NCI-H69 (cell line): ENCODE measurements at regions not wholly inside any gene's neighbourhood (a gene's known extent, or its start where the extent isn't known, plus 50 kb on each side); places are given as distances from the start of the nearest gene placed in this dataset.
"Not testable (repeated sequence)": the region's sequence is repeated elsewhere in the genome, so short reads cannot be mapped to it uniquely, and the experiment has no call there.

Source experiments
- DNase-seq: peaks from one replicate; lab custom pipeline; 2025; lab: John Stamatoyannopoulos, UW

- no peak for DNase-seq
These were observed 147.2 kb upstream of the SFRP2 start for GRCh38 chr4:153936121-153936520.

- DNase-seq = no peak
These were observed 145.8 kb upstream of the SFRP2 start for GRCh38 chr4:153934688-153935017.

DNA sequence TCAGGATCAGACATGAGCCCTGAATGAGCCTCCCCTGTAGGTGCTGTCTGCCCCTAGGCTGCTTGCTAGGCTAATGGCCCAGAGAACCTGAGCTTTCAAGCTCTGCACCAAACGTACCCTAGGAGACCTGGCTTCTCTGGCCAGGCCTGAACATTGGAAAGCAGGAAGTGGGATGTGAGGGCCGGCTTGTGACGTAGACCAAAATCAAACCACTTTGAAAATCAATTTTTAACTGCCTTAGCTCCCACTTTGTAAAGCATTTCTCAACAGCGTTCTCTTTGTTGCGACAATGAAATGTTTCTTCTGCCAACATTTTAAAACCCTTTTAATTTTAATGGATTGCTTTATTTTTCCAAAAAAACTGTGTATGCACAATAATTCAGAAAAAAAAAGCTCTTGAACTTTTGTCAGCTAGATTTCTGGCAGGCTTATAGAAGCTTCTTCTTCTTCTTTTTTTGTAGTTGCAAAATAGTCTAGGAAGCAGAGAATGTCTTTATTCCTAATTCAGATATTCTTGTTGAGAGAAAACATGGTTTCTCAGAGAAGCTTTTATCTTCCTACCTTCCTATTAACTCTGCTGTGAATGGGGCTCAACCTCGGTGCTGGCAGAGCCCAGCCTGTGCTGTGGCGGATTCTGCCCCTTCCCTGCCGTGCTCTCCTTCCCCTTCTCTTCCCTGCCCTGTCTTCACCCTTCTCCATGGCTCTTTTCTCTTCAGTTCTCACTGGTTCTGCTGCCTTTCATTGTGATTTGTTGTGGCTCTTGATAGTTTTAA lies 145.2 kb upstream of the SFRP2 start:
- no peak for DNase-seq

DNA sequence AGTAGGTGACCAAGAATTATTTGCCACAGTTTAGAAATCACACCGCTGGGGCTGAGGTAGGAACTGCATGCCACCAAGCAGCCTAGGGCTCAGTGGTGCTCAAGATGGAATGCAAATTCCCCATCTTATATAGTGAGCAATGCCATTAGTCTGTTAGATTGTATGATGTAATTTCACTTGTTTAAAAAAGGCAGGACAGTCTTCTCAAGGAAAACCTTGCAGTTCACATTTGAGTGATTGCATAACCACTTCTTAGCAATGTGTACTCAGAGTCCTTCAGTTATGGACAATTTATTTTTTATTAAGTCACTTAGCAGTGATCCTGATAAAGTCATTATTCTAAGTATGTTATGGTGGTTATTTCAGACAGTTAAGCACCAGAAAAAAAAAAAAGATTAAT lies 142.9 kb upstream of the SFRP2 start:
- DNase-seq = no peak

- DNase-seq = no peak
These were observed 140.8 kb upstream of the SFRP2 start for GRCh38 chr4:153929675-153930074.

GRCh38 chr4:153927451-153927850 lies 138.6 kb upstream of the SFRP2 start:
- no peak for DNase-seq

- no peak for DNase-seq
These were observed 133.3 kb upstream of the SFRP2 start for GRCh38 chr4:153922148-153922547.

DNA sequence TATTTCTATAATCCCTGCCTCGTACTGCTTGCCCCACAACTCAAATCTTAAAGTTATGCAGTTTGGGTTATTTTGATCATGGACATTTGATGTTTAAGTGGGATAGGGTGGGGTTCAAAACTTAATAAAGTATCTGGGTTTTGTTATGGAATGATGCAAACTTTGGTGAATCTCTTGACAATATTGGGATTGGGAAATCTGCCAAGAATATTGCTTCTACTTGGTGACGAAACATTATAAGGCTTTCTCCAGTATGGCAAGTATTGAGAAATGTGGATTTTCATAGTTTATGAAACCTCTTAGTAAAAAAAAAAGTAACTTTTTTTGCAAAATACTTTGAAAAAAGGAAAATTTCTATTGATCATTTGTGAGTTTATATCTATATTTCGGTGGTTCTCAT lies 130.8 kb upstream of the SFRP2 start:
- DNase-seq = no peak

DNA sequence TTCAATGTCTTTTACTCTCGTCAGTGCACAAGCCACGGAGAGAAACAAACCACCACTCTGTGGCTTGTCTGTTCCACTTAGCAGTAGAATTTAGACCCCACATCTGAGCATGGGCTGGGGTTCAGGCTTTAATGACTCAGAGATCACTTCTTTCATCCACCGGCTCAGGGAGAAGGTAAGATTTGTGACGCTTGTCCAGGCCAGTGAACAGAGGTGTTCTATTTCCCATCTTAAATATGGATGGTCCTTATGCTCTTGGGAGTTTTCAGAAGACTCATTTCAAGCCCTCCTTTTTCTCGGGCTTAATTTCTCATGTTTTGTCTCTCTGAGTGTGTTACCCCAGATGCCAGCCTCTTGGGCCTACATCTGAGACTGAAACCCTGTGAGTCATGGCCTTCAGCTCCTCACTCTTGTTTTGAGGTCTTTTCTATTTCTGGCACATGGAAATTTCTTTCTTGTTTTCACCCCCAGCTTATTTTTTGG lies 127.4 kb upstream of the SFRP2 start:
- no peak for DNase-seq

- DNase-seq = no peak
These were observed 123.4 kb upstream of the SFRP2 start for GRCh38 chr4:153912301-153912700.

- no peak for DNase-seq
These were observed 120.8 kb upstream of the SFRP2 start for GRCh38 chr4:153909672-153910071.

DNA sequence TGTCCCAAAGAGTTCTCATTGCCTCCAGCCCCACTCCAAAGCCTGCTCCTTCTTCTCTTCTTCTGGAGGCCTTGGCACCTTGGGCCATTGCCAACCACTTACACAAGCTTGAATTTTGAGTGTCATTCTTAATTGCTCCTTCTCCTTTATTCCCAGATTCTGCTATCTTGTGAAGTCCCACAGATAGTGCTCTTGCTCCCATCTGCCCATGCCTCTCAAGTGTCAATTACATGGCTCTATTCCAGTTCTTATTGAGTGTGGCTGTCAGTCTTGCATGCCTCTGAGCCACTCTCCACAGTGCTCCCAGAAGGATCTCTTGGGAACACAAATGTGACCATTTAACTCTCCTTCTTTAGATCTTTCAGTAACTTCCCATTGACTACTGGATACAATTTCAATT lies 117.3 kb upstream of the SFRP2 start:
- no peak for DNase-seq

GRCh38 chr4:153905231-153905630 lies 116.3 kb upstream of the SFRP2 start:
- DNase-seq = no peak

GRCh38 chr4:153904011-153904410 lies 115.1 kb upstream of the SFRP2 start:
- DNase-seq = no peak

GRCh38 chr4:153901220-153901619 lies 112.3 kb upstream of the SFRP2 start:
- DNase-seq = no peak

DNA sequence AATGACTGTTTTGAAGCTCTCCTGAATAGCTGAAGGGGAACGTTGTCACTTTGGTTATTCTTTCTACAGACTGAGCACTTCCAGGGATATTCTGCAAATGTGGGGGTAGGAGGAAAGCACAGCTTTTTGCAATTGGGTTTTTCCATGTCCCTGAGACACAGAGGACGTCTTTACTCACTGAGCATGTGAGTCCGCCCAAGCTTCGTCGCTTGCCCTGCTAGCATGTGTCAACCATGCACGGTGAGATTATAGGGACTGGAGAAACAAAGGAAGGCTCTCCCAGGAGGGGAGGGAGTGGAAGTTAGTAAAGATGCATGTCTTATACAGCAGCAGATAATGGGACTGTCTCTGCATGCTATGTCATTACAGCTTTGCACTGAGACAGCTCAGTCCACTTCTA lies 111.5 kb upstream of the SFRP2 start:
- no peak for DNase-seq

DNA sequence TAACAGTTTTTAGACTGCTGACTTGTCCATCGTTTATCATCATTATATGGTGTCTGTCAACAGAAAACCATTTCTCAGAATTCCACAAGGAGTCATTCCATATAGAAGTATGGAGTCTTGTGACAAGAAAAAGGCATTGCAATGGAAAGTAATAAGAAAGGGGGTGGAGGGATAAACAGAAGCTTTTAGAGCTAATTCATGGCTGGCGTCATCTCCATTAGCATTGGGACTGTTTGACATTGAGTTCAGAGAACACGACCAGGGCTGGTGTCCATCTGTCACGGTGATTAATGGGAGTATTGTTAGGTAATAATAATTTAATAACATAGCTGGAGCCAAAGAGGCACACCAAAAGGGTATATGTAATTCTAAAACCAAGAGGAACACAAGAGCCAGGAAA lies 101.9 kb upstream of the SFRP2 start:
- DNase-seq = no peak

DNA sequence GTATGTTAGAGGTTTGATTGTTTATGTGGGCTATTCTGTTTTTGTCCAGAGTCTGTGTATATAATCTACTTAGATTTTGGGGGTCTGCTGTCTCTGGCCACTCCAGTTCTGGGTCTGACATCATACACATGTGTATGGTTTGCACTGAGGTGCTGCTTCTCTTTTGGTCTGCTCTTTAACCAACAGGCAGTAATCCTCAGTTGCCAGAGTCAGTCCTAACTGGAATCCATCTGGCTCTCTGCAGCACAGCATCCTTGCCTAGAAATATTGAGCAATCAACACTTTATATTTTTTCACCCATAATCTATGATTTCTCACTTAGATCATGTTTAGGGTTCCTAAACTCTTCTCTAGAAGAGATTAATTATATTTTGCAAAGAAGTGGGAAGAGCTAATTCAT lies 98.3 kb upstream of the SFRP2 start:
- no peak for DNase-seq

DNA sequence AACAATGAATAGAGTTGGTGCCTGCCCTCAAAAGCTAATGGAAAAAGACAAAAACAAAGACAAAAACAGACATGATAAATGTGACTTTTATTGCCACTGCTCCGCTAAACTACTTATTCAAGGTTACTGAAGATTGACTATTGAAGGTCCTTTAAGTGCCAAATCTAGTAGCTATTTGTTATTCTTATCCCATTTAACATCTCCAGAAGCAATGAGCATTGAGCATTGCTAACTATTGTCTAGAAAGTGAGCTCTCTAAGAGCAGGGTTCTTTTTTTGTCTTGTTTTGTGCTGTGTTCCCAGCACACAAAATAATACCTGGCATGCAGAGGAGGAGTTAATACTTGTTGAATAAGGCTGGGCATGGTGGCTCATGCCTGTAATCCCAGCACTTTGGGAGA lies 95.4 kb upstream of the SFRP2 start:
- no peak for DNase-seq

DNA sequence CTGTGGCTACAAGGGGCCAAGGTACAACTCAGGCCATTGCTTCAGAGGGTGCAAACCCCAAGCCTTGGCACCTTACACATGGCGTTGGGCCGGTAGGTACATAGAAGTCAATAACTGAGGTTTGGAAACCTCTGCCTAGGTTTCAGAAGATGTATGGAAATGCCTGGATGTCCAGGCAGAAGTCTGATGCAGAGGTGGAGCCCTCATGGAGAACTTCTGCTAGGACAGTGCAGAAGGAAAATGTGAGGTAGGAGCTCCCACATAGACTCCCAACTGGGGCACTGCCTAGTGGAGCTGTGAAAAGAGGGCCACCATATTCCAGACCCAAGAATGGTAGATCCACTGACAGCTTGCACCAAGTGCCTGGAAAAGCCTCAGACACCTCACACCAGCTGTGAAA lies 92.1 kb upstream of the SFRP2 start:
- DNase-seq = no peak

- DNase-seq = no peak
These were observed 89.0 kb upstream of the SFRP2 start for GRCh38 chr4:153877898-153878297.

GRCh38 chr4:153873741-153874140 lies 84.9 kb upstream of the SFRP2 start:
- DNase-seq = no peak

DNA sequence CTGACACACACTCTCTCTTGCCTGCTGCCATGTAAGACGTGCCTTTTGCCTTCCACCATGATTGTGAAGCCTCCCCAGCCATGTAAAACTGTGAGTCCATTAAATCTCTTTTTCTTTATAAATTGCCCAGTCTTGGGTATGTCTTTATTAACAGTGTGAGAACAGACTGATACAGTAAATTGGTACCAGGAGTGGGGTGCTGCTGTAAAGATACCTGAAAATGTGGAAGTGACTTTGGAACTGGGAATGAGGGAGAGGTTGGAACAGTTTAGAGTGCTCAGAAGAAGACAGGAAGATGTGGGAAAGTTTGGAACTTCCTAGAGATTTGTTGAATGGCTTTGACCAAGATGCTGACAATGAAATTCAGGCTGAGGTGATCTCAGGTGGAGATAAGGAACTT lies 77.9 kb upstream of the SFRP2 start:
- DNase-seq = not testable (repeated sequence)

GRCh38 chr4:153852501-153852900 lies 63.6 kb upstream of the SFRP2 start:
- DNase-seq = no peak
